ENCODE measurements at regions not wholly inside any gene's neighbourhood (a gene's known extent, or its start where the extent isn't known, plus 50 kb on each side); places are given as distances from the start of the nearest gene placed in this dataset.
A peak's percentile ranks its signal among the peaks of the same experiment; 100 is the strongest.

- ATAC-seq (replicated peaks in 6 of 8): peak in 3 of 8 experiments; percentile 73 to 96 (median 76)
- Histone ChIP-seq H3K4me3 (no peak overlapping the region), H3K27ac (no peak overlapping the region), H3K4me1 (replicated peaks in 1 of 2) (no peaks in the 10 kb centered on the region)
- 6 to 100% (median 78%) methylated on average over 1 to 2 of the region's 2 CpGs; no CpG with 5 or more reads in 1 of the 10 experiments for WGBS, 10 experiments
- in situ Hi-C loops (cut with MboI; ENCODE audit: low pct_unique_long_range_greater_than_20kb in 2 of 9, low sequenced_read_pairs in 9 of 9, unreplicated experiment in 9 of 9): no loop called here
Measured at GRCh38 chr2:163389838-163390237, 346.0 kb downstream of the FIGN start.

- no peaks in the 10 kb centered on the region for H3K4me1 ChIP-seq (replicated peaks in 1 of 2)
- WGBS, 10 experiments: 34 to 100% (median 93%) methylated on average over 1 to 2 of the region's 2 CpGs; no CpG with 5 or more reads in 2 of the 10 experiments
- ATAC-seq (replicated peaks in 6 of 8): no peak
- no peak overlapping the region for H3K4me3 ChIP-seq
- in situ Hi-C loops (cut with MboI; ENCODE audit: low pct_unique_long_range_greater_than_20kb in 2 of 9, low sequenced_read_pairs in 9 of 9, unreplicated experiment in 9 of 9): no loop called here
- no peak overlapping the region for H3K27ac ChIP-seq
Measured at GRCh38 chr2:163375472-163375871, 360.3 kb downstream of the FIGN start.

GRCh38 chr2:163375070-163375469 lies 360.7 kb downstream of the FIGN start:
- Histone ChIP-seq H3K4me1 (replicated peaks in 1 of 2) (no peaks in the 10 kb centered on the region), H3K27ac (no peak overlapping the region), H3K4me3 (no peak overlapping the region)
- 39 to 92% (median 79%) methylated on average over 1 to 2 of the region's 2 CpGs for WGBS, 10 experiments
- ATAC-seq (replicated peaks in 6 of 8): no peak
- in situ Hi-C loops (cut with MboI; ENCODE audit: low pct_unique_long_range_greater_than_20kb in 2 of 9, low sequenced_read_pairs in 9 of 9, unreplicated experiment in 9 of 9): no loop called here

- Histone ChIP-seq H3K4me1 (replicated peaks in 1 of 2) (no peaks in the 10 kb centered on the region), H3K27ac (no peak overlapping the region), H3K4me3 (no peak overlapping the region)
- ATAC-seq (replicated peaks in 6 of 8): no peak
- in situ Hi-C loops (cut with MboI; ENCODE audit: low pct_unique_long_range_greater_than_20kb in 2 of 9, low sequenced_read_pairs in 9 of 9, unreplicated experiment in 9 of 9): loop anchor here in 1 of 9 experiments (25.0 kb wide), 1 partner anchor 1063 kb away; no protein-coding TSS in a partner anchor
- WGBS, 10 experiments: 80 to 100% (median 89%) methylated on average over 2 to 3 of the region's 3 CpGs; no CpG with 5 or more reads in 6 of the 10 experiments
Measured at GRCh38 chr2:163374282-163374681, 361.5 kb downstream of the FIGN start.

- Histone ChIP-seq H3K27ac (no peak overlapping the region), H3K4me3 (no peak overlapping the region), H3K4me1 (replicated peaks in 1 of 2) (no peaks in the 10 kb centered on the region)
- ATAC-seq (replicated peaks in 6 of 8): no peak
- in situ Hi-C loops (cut with MboI; ENCODE audit: low pct_unique_long_range_greater_than_20kb in 2 of 9, low sequenced_read_pairs in 9 of 9, unreplicated experiment in 9 of 9): loop anchor here in 1 of 9 experiments (25.0 kb wide), 1 partner anchor 1064 kb away; no protein-coding TSS in a partner anchor
- WGBS, 10 experiments: 40 to 100% (median 86%) methylated on average over 1 of the region's 1 CpG
Measured at GRCh38 chr2:163373496-163373895, 362.3 kb downstream of the FIGN start.

- in situ Hi-C loops (cut with MboI; ENCODE audit: low pct_unique_long_range_greater_than_20kb in 2 of 9, low sequenced_read_pairs in 9 of 9, unreplicated experiment in 9 of 9): loop anchor here in 1 of 9 experiments (25.0 kb wide), 1 partner anchor 1067 kb away; no protein-coding TSS in a partner anchor
- no peak for ATAC-seq (replicated peaks in 6 of 8)
- WGBS, 10 experiments: 72 to 100% (median 85%) methylated on average over 2 to 4 of the region's 4 CpGs
- Histone ChIP-seq H3K27ac (no peak overlapping the region), H3K4me3 (no peak overlapping the region), H3K4me1 (replicated peaks in 1 of 2) (no peaks in the 10 kb centered on the region)
Measured at GRCh38 chr2:163370169-163370886, 365.5 kb downstream of the FIGN start.

- ATAC-seq (replicated peaks in 6 of 8): no peak
- in situ Hi-C loops (cut with MboI; ENCODE audit: low pct_unique_long_range_greater_than_20kb in 2 of 9, low sequenced_read_pairs in 9 of 9, unreplicated experiment in 9 of 9): loop anchor here in 1 of 9 experiments (25.0 kb wide), 1 partner anchor 1068 kb away; no protein-coding TSS in a partner anchor
Measured at GRCh38 chr2:163369111-163369510, 366.7 kb downstream of the FIGN start.

GRCh38 chr2:163368655-163369054 lies 367.2 kb downstream of the FIGN start:
- in situ Hi-C loops (cut with MboI; ENCODE audit: low pct_unique_long_range_greater_than_20kb in 2 of 9, low sequenced_read_pairs in 9 of 9, unreplicated experiment in 9 of 9): loop anchor here in 1 of 9 experiments (25.0 kb wide), 1 partner anchor 1069 kb away; no protein-coding TSS in a partner anchor

More at GRCh38 chr2:163369111-163369510, 366.7 kb downstream of the FIGN start:
- no peak overlapping the region for H3K27ac ChIP-seq
- no peak overlapping the region for H3K4me3 ChIP-seq
- 71 to 100% (median 100%) methylated on average over 1 of the region's 1 CpG; no CpG with 5 or more reads in 1 of the 10 experiments for WGBS, 10 experiments
- no peaks in the 10 kb centered on the region for H3K4me1 ChIP-seq (replicated peaks in 1 of 2)

GRCh38 chr2:163367825-163368582 lies 367.8 kb downstream of the FIGN start:
- no peak overlapping the region for H3K27ac ChIP-seq
- no peak for ATAC-seq (replicated peaks in 6 of 8)
- WGBS, 10 experiments: 36 to 100% (median 94%) methylated on average over 1 to 4 of the region's 4 CpGs; no CpG with 5 or more reads in 1 of the 10 experiments
- in situ Hi-C loops (cut with MboI; ENCODE audit: low pct_unique_long_range_greater_than_20kb in 2 of 9, low sequenced_read_pairs in 9 of 9, unreplicated experiment in 9 of 9): loop anchor here in 1 of 9 experiments (25.0 kb wide), 1 partner anchor 1069 kb away; no protein-coding TSS in a partner anchor
- no peak overlapping the region for H3K4me3 ChIP-seq
- no peaks in the 10 kb centered on the region for H3K4me1 ChIP-seq (replicated peaks in 1 of 2)

More at GRCh38 chr2:163368655-163369054, 367.2 kb downstream of the FIGN start:
- no peak overlapping the region for H3K4me3 ChIP-seq
- no peak overlapping the region for H3K27ac ChIP-seq
- H3K4me1 ChIP-seq (replicated peaks in 1 of 2): no peaks in the 10 kb centered on the region
- no peak for ATAC-seq (replicated peaks in 6 of 8)

GRCh38 chr2:163364736-163365135 lies 371.1 kb downstream of the FIGN start:
- in situ Hi-C loops (cut with MboI; ENCODE audit: low pct_unique_long_range_greater_than_20kb in 2 of 9, low sequenced_read_pairs in 9 of 9, unreplicated experiment in 9 of 9): loop anchor here in 1 of 9 experiments (25.0 kb wide), 1 partner anchor 1073 kb away; no protein-coding TSS in a partner anchor
- no peak overlapping the region for H3K4me3 ChIP-seq
- no peak for ATAC-seq (replicated peaks in 6 of 8)
- H3K4me1 ChIP-seq (replicated peaks in 1 of 2): no peaks in the 10 kb centered on the region
- H3K27ac ChIP-seq: no peak overlapping the region

GRCh38 chr2:163353551-163353950 lies 382.3 kb downstream of the FIGN start:
- H3K4me1 ChIP-seq (replicated peaks in 1 of 2): peaks cover 3 to 23% of the 10 kb centered on the region in 2 donors
- H3K27ac ChIP-seq: no peak overlapping the region
- 83 to 100% (median 87%) methylated on average over 1 of the region's 1 CpG; no CpG with 5 or more reads in 6 of the 10 experiments for WGBS, 10 experiments
- no peak overlapping the region for H3K4me3 ChIP-seq
- in situ Hi-C loops (cut with MboI; ENCODE audit: low pct_unique_long_range_greater_than_20kb in 2 of 9, low sequenced_read_pairs in 9 of 9, unreplicated experiment in 9 of 9): loop anchor here in 1 of 9 experiments (25.0 kb wide), 1 partner anchor 1084 kb away; no protein-coding TSS in a partner anchor
- peak in 2 of 8 experiments; percentile 29 to 44 for ATAC-seq (replicated peaks in 6 of 8)

- in situ Hi-C loops (cut with MboI; ENCODE audit: low pct_unique_long_range_greater_than_20kb in 2 of 9, low sequenced_read_pairs in 9 of 9, unreplicated experiment in 9 of 9): loop anchor here in 1 of 9 experiments (25.0 kb wide), 1 partner anchor 1085 kb away; no protein-coding TSS in a partner anchor
- Histone ChIP-seq H3K4me1 (replicated peaks in 1 of 2) (peaks cover 5 to 35% of the 10 kb centered on the region in 2 donors), H3K27ac (no peak overlapping the region), H3K4me3 (no peak overlapping the region)
- WGBS, 10 experiments: 50 to 100% (median 100%) methylated on average over 1 to 2 of the region's 2 CpGs; no CpG with 5 or more reads in 2 of the 10 experiments
- ATAC-seq (replicated peaks in 6 of 8): no peak
Measured at GRCh38 chr2:163351966-163352365, 383.8 kb downstream of the FIGN start.

GRCh38 chr2:163351143-163351542 lies 384.7 kb downstream of the FIGN start:
- ATAC-seq (replicated peaks in 6 of 8): peak in 4 of 8 experiments; percentile 3 to 84 (median 44)
- Histone ChIP-seq H3K4me3 (no peak overlapping the region), H3K27ac (no peak overlapping the region), H3K4me1 (replicated peaks in 1 of 2) (peaks cover 5 to 35% of the 10 kb centered on the region in 2 donors)
- in situ Hi-C loops (cut with MboI; ENCODE audit: low pct_unique_long_range_greater_than_20kb in 2 of 9, low sequenced_read_pairs in 9 of 9, unreplicated experiment in 9 of 9): loop anchor here in 1 of 9 experiments (25.0 kb wide), 1 partner anchor 1086 kb away; no protein-coding TSS in a partner anchor
- 52 to 86% (median 67%) methylated on average over 3 of the region's 3 CpGs; no CpG with 5 or more reads in 1 of the 10 experiments for WGBS, 10 experiments
